IMR-90 (cell line): ENCODE measurements at regions not wholly inside any gene's neighbourhood (a gene's known extent, or its start where the extent isn't known, plus 50 kb on each side); places are given as distances from the start of the nearest gene placed in this dataset.

Experiments
- ATAC-seq: fragments of 200-7000 bp; cut with Tn5 transposase; 2 replicates; pipeline ENCODE4 v1.9.1; 2020; ENCODE audit warnings: low read depth, mild to moderate bottlenecking, moderate library complexity
- BruUV-seq: library from RNA; stranded (reverse); fragments of 400-500 nt; replicated peaks from 2 replicates; lab custom pipeline; 2021; lab: Mats Ljungman, UMichigan
- CTCF ChIA-PET: fragments of 300-600 bp; formaldehyde crosslinking; extraction: SDS; loops from one replicate; lab custom pipeline; 2021; ENCODE audit warnings: antibody characterized with exemption; lab: Yijun Ruan, JAX
- POLR2A ChIA-PET: fragments of 300-600 bp; sonication (Branson Sonifier 250); formaldehyde crosslinking; loops from one replicate; lab custom pipeline; 2022; ENCODE audit warnings: antibody characterized with exemption; ENCODE audit not compliant: unreplicated experiment; lab: Charles Lee
- DNase-seq: peaks from one replicate; pipeline ENCODE4 v3.0.0; 2013
- H2AFZ ChIP-seq: replicated peaks from 2 replicates; pipeline ENCODE3; 2013; ENCODE audit warnings: low read length, mild to moderate bottlenecking; ENCODE audit not compliant: poor library complexity
- H2AK5ac ChIP-seq: 2 replicates; pipeline ENCODE4 v1.6.1; 2013; ENCODE audit warnings: low read depth, low read length, inconsistent platforms
- H2AK9ac ChIP-seq: replicated peaks from 2 replicates; pipeline ENCODE3; 2013; ENCODE audit warnings: mild to moderate bottlenecking, low read depth, low read length, moderate library complexity; ENCODE audit not compliant: poor library complexity
- H2BK120ac ChIP-seq: 2 replicates; pipeline ENCODE4 v1.6.1; 2013; ENCODE audit warnings: low read depth, low read length, inconsistent platforms
- H2BK15ac ChIP-seq: 3 replicates; pipeline ENCODE4 v1.6.1; 2013; ENCODE audit warnings: low read depth, low read length, inconsistent platforms
- H2BK20ac ChIP-seq: 2 replicates; pipeline ENCODE4 v1.6.1; 2013; ENCODE audit warnings: low read depth, mild to moderate bottlenecking, inconsistent platforms, low read length, moderate library complexity
- H2BK5ac ChIP-seq: 2 replicates; pipeline ENCODE4 v1.6.1; 2013; ENCODE audit warnings: mild to moderate bottlenecking, low read depth, low read length, inconsistent platforms; ENCODE audit not compliant: poor library complexity, severe bottlenecking
- H3K14ac ChIP-seq: replicated peaks from 2 replicates; pipeline ENCODE4 v1.6.1; 2013; ENCODE audit warnings: low read depth, low read length, inconsistent platforms
- H3K18ac ChIP-seq: 2 replicates; pipeline ENCODE4 v1.6.1; 2013; ENCODE audit warnings: low read depth, low read length, control low read depth
- H3K23ac ChIP-seq: 2 replicates; pipeline ENCODE4 v1.6.1; 2013; ENCODE audit warnings: low read depth, low read length, inconsistent platforms
- H3K27ac ChIP-seq: 2 replicates; pipeline ENCODE4 v1.5.1; 2013; ENCODE audit warnings: mild to moderate bottlenecking, control low read depth, low read length; ENCODE audit not compliant: insufficient read depth
- H3K27me3 ChIP-seq: 2 replicates; pipeline ENCODE4 v1.6.1; 2013; ENCODE audit warnings: low read length; ENCODE audit not compliant: control insufficient read depth, insufficient read depth
- H3K36me3 ChIP-seq: 2 replicates; pipeline ENCODE4 v1.6.1; 2013; ENCODE audit warnings: low read length, mixed read lengths; ENCODE audit not compliant: control insufficient read depth, insufficient read depth
- H3K4ac ChIP-seq: 2 replicates; pipeline ENCODE4 v1.6.1; 2013; ENCODE audit warnings: low read depth, low read length, inconsistent platforms
- H3K4me1 ChIP-seq: 2 replicates; pipeline ENCODE4 v1.6.1; 2013; ENCODE audit warnings: low read length, mixed read lengths; ENCODE audit not compliant: control insufficient read depth, insufficient read depth
- H3K4me2 ChIP-seq: 2 replicates; pipeline ENCODE4 v1.6.1; 2013; ENCODE audit warnings: low read depth, mild to moderate bottlenecking, control low read depth, low read length, moderate library complexity
- H3K4me3 ChIP-seq: 2 replicates; pipeline ENCODE4 v1.5.1; 2013; ENCODE audit warnings: low read depth, mild to moderate bottlenecking, control low read depth, low read length, moderate library complexity; ENCODE audit not compliant: insufficient read depth
- H3K56ac ChIP-seq: 2 replicates; pipeline ENCODE4 v1.6.1; 2013; ENCODE audit warnings: low read length, inconsistent platforms; ENCODE audit not compliant: insufficient read depth; ENCODE audit errors: extremely low read depth
- H3K79me1 ChIP-seq, 2 experiments: 2 replicates each; pipeline ENCODE4 v1.6.1; 2013; ENCODE audit warnings: low read length in 2 of 2, inconsistent platforms in 1 of 2, low read depth in 1 of 2
- H3K9ac ChIP-seq: 2 replicates; pipeline ENCODE4 v1.6.1; 2013; ENCODE audit warnings: low read depth, low read length, control low read depth
- H3K9me1 ChIP-seq: 2 replicates; pipeline ENCODE4 v1.6.1; 2013; ENCODE audit warnings: low read length, inconsistent platforms; ENCODE audit not compliant: insufficient read depth
- H3K9me3 ChIP-seq: 2 replicates; pipeline ENCODE4 v1.6.1; 2013; ENCODE audit warnings: low read length; ENCODE audit not compliant: control insufficient read depth, insufficient read depth
- H4K20me1 ChIP-seq: 2 replicates; pipeline ENCODE4 v1.6.1; 2013; ENCODE audit warnings: low read length, inconsistent platforms; ENCODE audit not compliant: insufficient read depth
- H4K5ac ChIP-seq: 2 replicates; pipeline ENCODE4 v1.6.1; 2013; ENCODE audit warnings: mild to moderate bottlenecking, low read depth, low read length, control low read depth
- H4K8ac ChIP-seq, 2 experiments: 2 replicates each; pipeline ENCODE4 v1.6.1; 2013; ENCODE audit warnings: low read depth in 2 of 2, low read length in 2 of 2, control low read depth in 1 of 2, inconsistent platforms in 1 of 2
- H4K91ac ChIP-seq: 2 replicates; pipeline ENCODE4 v1.6.1; 2013; ENCODE audit warnings: low read depth, low read length, inconsistent platforms; ENCODE audit not compliant: insufficient read depth
- BHLHE40 ChIP-seq: fragments of 150-350 bp; IDR thresholded peaks from 2 replicates; pipeline ENCODE4 v1.6.1; 2016; ENCODE audit warnings: mild to moderate bottlenecking, low read depth, low read length
- FOS ChIP-seq: fragments of 150-350 bp; IDR thresholded peaks from 2 replicates; pipeline ENCODE4 v1.6.1; 2016; ENCODE audit warnings: low read depth, low read length
- MAFK ChIP-seq: IDR thresholded peaks from 2 replicates; pipeline ENCODE4 v1.6.1; 2012; ENCODE audit warnings: low read depth, low read length, improper control_type of control experiment
- MXI1 ChIP-seq: IDR thresholded peaks from 2 replicates; pipeline ENCODE4 v1.6.1; 2012; ENCODE audit warnings: low read depth, mild to moderate bottlenecking, low read length, moderate library complexity, borderline replicate concordance
- POLR2A ChIP-seq: IDR thresholded peaks from 2 replicates; pipeline ENCODE4 v1.6.1; 2012; ENCODE audit warnings: mild to moderate bottlenecking, low read depth, low read length
- RAD21 ChIP-seq: IDR thresholded peaks from 2 replicates; pipeline ENCODE4 v1.6.1; 2012; ENCODE audit warnings: low read length, improper control_type of control experiment
- RCOR1 ChIP-seq: IDR thresholded peaks from 2 replicates; pipeline ENCODE4 v1.6.1; 2012; ENCODE audit warnings: mild to moderate bottlenecking, low read length, improper control_type of control experiment; ENCODE audit not compliant: insufficient replicate concordance
- RFX5 ChIP-seq: IDR thresholded peaks from 2 replicates; pipeline ENCODE4 v1.8.0; 2012; ENCODE audit warnings: low read depth, mild to moderate bottlenecking, low read length, moderate library complexity
- SMC3 ChIP-seq: fragments of 150-350 bp; IDR thresholded peaks from 2 replicates; pipeline ENCODE4 v1.6.1; 2016; ENCODE audit warnings: low read depth, mild to moderate bottlenecking, antibody characterized with exemption, low read length, moderate library complexity
- WGBS, 2 experiments: methylation state at CpG; one replicate each; pipeline versions ENCODE4 v1.1.5 to v1.1.7; 2013; ENCODE audit warnings: missing lambda C conversion rate in 2 of 2; ENCODE audit not compliant: insufficient read length in 1 of 2; ENCODE audit errors: extremely low coverage in 2 of 2; 5-methylcytosine and 5-hydroxymethylcytosine counted together
- dilution Hi-C: fragments of 300-500 bp; cut with HindIII; formaldehyde crosslinking; loops from one replicate; pipeline ENCODE4 v1.14.3; 2018; ENCODE audit warnings: low sequenced_read_pairs; ENCODE audit not compliant: unreplicated experiment
- in situ Hi-C: fragments of 300-500 bp; cut with MboI; formaldehyde crosslinking; loops from 3 replicates; pipeline ENCODE4 v1.14.3; 2019; ENCODE audit warnings: low sequenced_read_pairs, inconsistent platforms, mixed read lengths
- intact Hi-C: fragments of 100-400 bp; cut with micrococcal nuclease; formaldehyde crosslinking; loops from 2 replicates; pipeline ENCODE4 v1.10.0; 2022
- TF ChIP-seq, protein P1 (sequence below): fragments of 150-350 bp; IDR thresholded peaks from 2 replicates; pipeline ENCODE4 v1.6.1; 2017; ENCODE audit warnings: mild to moderate bottlenecking, antibody characterized with exemption, low read length, low read depth

DNA sequence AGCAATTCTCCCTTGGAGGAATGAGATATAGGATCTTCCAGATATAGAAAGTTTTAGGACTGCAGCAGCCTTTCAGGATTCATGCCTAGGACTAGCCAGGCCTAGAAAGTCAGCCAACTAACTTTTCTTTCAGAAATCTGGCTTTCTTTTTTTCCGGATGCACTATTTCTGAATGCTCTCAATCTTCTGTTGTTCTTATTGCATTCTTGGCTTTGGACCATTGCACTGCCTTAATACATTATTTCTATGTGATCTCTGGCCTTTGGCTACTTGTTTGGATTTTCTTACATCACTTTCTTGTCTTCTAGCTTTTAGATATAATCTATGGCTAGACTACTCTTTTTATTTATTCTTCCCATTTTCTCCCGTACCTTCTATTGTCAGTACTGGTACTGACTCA, 813.1 kb upstream of the HTR2C start:
- H3K79me1 ChIP-seq = no peaks in the 10 kb centered on the region
- H3K27ac ChIP-seq = no peak overlapping the region
- no peak overlapping the region for H2AK5ac ChIP-seq
- no peak overlapping the region for H2BK15ac ChIP-seq
- H2AFZ ChIP-seq = no peak overlapping the region
- no TSS peak for BruUV-seq
- no peak overlapping the region for H3K4me2 ChIP-seq
- H4K91ac ChIP-seq = no peak overlapping the region
- 80% methylated on average over 1 of the region's 2 CpGs; no CpG with 5 or more reads in 1 of the 2 experiments for WGBS, 2 experiments
- H3K27me3 ChIP-seq = peaks cover 2% of the 10 kb centered on the region; the same call in 1 of the 2 replicates
- dilution Hi-C loops = no loop called here
- CTCF ChIA-PET = interaction anchor here (1.0 kb wide), 1 partner anchor 9 kb away, joined by 3 read pairs; no protein-coding TSS in a partner anchor
- H3K4ac ChIP-seq = no peak overlapping the region
- H2AK9ac ChIP-seq = no peak overlapping the region
- no peak overlapping the region for H2BK5ac ChIP-seq
- no peak overlapping the region for H4K5ac ChIP-seq
- no peak overlapping the region for H3K9ac ChIP-seq
- H3K23ac ChIP-seq = no peak overlapping the region
- H3K9me1 ChIP-seq = no peaks in the 10 kb centered on the region
- no peaks in the 10 kb centered on the region for H4K20me1 ChIP-seq
- POLR2A ChIA-PET = no interaction called here
- no peak overlapping the region for H4K8ac ChIP-seq
- no peak overlapping the region for H3K18ac ChIP-seq
- in situ Hi-C loops = no loop called here
- no peak overlapping the region for H3K14ac ChIP-seq
- no peak for TF ChIP-seq RFX5
- TF ChIP-seq SMC3 = no peak
- no peak for TF ChIP-seq MXI1
- no peak for TF ChIP-seq RCOR1
- TF ChIP-seq, protein P1, sequence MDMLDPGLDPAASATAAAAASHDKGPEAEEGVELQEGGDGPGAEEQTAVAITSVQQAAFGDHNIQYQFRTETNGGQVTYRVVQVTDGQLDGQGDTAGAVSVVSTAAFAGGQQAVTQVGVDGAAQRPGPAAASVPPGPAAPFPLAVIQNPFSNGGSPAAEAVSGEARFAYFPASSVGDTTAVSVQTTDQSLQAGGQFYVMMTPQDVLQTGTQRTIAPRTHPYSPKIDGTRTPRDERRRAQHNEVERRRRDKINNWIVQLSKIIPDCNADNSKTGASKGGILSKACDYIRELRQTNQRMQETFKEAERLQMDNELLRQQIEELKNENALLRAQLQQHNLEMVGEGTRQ = no peak
- no peak for TF ChIP-seq MAFK
- no peak for TF ChIP-seq FOS
- TF ChIP-seq BHLHE40 = no peak
- no peak for TF ChIP-seq RAD21
- no peak for TF ChIP-seq POLR2A
- H3K4me3 ChIP-seq = no peak overlapping the region
- H3K36me3 ChIP-seq = no peaks in the 10 kb centered on the region
- DNase-seq (no peak), ATAC-seq (no peak)
- H2BK120ac ChIP-seq = no peak overlapping the region
- no peak overlapping the region for H2BK20ac ChIP-seq
- no peaks in the 10 kb centered on the region for H3K4me1 ChIP-seq
- no peak overlapping the region for H3K56ac ChIP-seq
- H3K9me3 ChIP-seq = no peaks in the 10 kb centered on the region
- intact Hi-C loops = no loop called here
